Inferior parietal cortex (tissue), 1 donor: ENCODE measurements at regions not wholly inside any gene's neighbourhood (a gene's known extent, or its start where the extent isn't known, plus 50 kb on each side); places are given as distances from the start of the nearest gene placed in this dataset.
A peak's percentile ranks its signal among the peaks of the same experiment; 100 is the strongest.

Experiments used
- DNase-seq: peaks from one replicate; pipeline ENCODE4 v3.0.0-alpha.2; 2016; ENCODE audit errors: extremely low spot score

DNA sequence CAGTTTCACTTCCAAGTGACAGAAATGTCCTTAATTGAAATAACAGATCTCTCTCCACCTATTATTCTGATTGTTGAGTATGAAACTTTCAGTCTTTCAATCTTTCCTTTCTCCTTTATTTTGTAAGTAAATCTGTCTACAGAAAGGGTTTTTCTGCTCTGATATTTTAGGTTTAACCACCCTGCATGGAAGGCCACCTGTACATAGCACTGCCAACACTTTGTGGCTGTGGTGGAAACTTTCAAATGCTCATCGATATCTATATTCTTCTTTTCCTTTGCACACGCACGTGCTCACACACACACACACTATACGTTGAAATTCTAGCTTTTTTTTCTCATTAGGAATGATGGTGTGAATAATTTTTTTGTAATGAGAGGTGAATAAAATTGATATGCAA, 1179.3 kb downstream of the KCNT2 start:
- no peak for DNase-seq

DNA sequence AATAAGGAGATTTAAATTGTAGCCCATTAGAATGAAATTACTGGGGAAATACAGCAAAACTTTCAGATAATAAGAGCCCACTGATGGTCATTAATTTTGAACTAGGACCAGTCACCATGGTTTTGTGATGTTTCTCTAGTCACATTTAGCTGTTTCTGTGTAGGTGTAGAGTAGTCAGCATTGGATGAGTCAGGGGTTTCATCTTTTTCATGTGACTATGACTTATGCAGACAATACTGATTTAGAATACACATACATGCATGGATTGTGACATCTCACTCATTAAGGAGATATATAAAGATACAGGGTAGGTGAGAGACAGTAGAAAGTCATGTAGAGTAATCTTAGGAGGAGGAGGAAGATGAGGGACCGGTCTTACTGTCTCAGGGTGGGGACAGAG, 1192.7 kb downstream of the KCNT2 start:
- no peak for DNase-seq

- no peak for DNase-seq
These were observed 1213.7 kb downstream of the KCNT2 start for GRCh38 chr1:195394567-195394966.

DNA sequence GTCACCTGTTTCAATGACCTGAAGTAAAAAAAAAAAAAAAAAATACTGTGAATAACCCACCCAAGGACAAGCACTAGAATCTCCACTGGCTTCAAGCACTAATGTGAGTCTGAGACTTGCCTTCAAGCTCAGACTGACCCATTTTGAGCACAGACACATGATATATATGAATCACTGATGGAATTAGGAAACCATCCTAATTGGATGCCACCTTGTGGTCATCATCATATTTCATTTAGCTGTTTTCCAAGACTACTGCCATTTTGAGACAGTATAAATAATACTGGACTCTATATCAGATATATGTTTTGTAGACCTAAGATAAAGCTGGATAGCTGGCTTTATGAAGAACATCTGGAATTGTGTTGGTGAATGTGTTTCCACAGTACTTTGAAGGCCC, 1232.0 kb downstream of the KCNT2 start:
- DNase-seq: no peak

GRCh38 chr1:195373856-195374255, 1234.4 kb downstream of the KCNT2 start:
- no peak for DNase-seq

DNA sequence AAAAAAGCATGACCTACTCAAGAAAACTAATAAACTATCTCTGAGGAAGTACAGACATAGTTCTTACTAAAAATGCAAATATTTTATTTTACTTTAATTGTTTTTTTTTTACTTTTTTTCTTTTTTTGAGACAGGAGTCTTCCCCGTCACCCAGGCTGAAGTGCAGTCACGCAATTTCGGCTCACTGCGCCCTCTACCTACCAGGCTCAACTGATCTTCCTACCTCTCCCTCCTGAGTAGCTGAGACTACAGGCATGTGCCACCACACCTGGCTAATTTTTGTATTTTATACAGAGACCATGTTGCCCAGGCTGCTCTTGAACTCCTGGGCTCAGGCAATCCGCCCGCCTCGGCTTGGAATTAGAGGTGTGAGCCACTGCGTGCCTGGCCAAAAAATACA, 1263.1 kb downstream of the KCNT2 start:
- no peak for DNase-seq

DNA sequence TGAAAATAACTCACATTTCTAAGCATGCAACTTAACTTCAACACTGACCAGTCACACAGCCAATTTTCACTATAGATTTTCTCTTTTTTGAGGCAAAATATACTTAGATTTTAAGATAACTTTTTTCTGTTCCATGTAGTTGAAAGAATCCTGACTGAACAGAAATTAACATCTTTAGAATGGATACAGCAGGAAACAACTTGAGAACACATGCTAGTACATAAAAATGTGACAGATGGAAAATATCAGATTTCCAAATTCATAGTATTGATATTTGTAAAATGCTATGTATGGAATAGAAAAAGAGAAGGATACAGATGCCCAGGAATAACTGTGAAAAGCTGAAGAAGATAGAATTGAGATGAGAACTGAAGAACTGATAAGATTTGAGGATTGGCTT, 1270.6 kb downstream of the KCNT2 start:
- no peak for DNase-seq

DNA sequence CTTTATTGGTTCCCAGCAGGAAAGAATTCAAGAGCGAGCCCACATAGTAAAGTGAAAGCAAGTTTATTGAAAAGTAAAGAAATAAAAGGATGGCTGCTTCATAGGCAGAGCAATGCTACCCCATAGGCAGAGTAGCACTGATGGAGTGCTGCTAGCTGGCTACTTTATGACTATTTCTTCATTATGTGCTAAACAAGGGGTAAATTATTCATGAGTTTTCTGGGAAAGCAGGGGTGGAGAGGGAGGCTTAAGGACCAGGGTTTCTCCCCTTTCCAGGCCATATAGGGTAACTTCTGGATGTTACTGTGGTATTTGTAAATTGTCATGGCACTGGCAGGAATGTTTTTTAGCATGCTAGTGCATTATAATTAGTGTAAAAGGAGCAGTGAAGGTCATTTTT, 1271.4 kb downstream of the KCNT2 start:
- DNase-seq: no peak

DNA sequence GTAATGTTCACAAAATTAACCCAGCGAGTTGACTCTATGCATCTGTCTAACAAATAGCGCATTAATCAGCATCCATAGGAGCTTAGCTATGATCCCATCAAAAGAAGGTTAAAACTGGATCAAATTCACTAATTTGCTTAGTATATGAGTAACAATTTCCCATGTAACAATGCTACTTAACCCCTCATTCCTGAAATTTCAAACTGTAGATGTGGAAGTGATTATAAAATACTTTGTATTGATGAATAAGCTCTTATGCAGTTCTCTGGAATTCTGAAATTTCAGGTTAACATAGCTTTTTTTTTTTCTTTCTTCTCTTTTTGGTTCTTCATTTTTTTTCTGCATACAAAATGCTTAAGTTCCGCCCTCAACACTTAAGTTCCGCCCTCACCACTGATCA, 1272.7 kb downstream of the KCNT2 start:
- no peak for DNase-seq

GRCh38 chr1:195332102-195332501, 1276.1 kb downstream of the KCNT2 start:
- DNase-seq: no peak

DNA sequence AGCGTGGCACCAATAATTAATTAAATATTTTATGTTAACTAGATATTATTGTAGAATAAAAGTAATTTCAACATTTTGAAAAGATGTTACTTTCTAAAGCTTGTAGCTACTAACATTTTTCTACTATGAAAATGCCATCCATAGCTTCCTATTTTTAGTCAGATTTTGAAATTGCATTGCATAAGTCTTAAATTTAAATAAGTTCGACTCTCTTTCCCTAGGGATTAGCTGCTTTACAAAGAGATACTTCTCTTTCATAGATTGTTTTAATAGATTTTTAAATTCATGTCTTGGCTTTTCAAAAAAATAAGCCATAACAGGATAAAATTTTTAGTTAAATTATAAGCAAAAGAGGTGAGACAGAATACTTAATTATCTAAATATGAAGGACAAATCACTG, 1279.6 kb downstream of the KCNT2 start:
- DNase-seq: no peak

GRCh38 chr1:195328102-195328501, 1280.1 kb downstream of the KCNT2 start:
- DNase-seq: no peak

- DNase-seq: peak; percentile 11
These were observed 1280.9 kb downstream of the KCNT2 start for GRCh38 chr1:195327361-195327760.

DNA sequence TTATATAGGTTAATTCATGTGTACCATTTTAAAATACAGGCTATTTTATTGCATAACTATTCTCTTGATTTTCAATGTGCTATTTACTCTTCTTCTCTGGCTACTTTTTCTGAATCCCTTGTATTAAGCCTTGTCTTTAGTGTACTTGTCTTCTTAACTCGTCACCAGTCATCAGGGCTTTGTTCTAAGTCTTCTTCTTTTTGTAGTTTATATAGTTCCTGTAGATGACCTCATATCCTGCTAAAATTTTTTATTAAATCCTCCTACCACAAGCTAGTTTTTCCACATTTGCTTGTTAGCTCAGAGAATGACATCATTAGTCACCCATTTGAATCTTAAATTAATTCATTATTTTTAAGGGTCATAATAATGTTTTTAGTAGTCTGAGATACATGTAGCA, 1281.9 kb downstream of the KCNT2 start:
- DNase-seq: no peak

DNA sequence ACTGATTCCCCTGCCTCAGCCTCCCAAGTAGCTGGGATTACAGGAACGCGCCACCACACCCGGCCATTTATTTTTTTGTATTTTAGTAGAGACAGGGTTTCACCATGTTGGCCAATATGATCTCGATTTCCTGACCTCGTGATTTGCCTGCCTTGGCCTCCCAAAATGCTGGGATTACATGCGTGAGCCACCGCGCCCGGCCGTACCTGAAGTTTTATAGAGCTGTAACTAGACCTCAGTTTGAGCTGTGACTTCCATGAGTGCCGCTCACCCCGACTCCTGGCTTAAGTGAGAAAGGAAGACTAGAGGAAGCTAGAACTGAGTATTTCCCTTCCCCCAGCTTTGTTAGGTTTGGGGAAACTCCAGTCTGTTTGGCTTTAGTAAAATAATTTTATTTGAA, 1283.1 kb downstream of the KCNT2 start:
- no peak for DNase-seq

- DNase-seq: no peak
These were observed 1302.0 kb downstream of the KCNT2 start for GRCh38 chr1:195306281-195306680.

GRCh38 chr1:195294911-195295310, 1313.3 kb downstream of the KCNT2 start:
- no peak for DNase-seq

- no peak for DNase-seq
These were observed 1329.6 kb downstream of the KCNT2 start for GRCh38 chr1:195278644-195279043.

DNA sequence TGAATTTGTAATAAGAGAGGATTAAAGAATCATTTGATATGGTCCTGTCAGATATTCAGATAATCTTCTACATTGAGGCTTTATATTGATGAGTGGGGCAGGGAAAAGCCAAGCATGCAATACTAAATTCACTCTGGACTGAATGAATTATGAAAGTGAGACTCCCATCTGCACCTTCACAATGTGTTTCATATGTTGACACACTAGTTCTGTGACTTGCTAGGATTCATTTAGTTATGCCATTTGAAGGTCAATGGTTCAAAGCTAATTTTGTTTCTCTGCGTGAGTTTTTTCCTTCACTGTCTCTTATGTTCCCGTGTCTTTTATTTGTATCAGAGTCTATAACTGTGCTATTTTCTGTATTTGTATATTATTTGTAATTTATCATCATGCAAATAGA, 1332.5 kb downstream of the KCNT2 start:
- no peak for DNase-seq

GRCh38 chr1:195251900-195252299, 1356.3 kb downstream of the KCNT2 start:
- DNase-seq: no peak

GRCh38 chr1:195243492-195243891, 1364.7 kb downstream of the KCNT2 start:
- no peak for DNase-seq

DNA sequence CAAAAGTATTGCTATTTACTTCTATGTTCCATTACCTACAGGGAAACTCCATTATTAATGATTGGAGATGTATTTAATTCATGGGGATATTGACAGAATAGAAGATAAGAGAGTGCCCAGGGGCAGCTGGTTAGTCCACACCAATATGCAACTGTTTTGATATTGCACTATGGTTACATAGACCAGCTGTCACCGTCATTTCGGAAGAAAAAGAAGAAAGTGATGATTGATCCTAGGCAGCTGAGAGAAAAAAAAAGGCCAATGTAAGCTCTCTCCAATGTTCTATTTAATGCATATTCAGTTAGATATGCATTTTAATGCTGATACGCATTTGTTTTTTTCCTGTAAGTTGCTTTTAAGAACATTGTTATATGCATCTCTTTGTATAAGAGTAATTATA, 1367.2 kb downstream of the KCNT2 start:
- DNase-seq: no peak

GRCh38 chr1:195238313-195238712, 1369.9 kb downstream of the KCNT2 start:
- no peak for DNase-seq

DNA sequence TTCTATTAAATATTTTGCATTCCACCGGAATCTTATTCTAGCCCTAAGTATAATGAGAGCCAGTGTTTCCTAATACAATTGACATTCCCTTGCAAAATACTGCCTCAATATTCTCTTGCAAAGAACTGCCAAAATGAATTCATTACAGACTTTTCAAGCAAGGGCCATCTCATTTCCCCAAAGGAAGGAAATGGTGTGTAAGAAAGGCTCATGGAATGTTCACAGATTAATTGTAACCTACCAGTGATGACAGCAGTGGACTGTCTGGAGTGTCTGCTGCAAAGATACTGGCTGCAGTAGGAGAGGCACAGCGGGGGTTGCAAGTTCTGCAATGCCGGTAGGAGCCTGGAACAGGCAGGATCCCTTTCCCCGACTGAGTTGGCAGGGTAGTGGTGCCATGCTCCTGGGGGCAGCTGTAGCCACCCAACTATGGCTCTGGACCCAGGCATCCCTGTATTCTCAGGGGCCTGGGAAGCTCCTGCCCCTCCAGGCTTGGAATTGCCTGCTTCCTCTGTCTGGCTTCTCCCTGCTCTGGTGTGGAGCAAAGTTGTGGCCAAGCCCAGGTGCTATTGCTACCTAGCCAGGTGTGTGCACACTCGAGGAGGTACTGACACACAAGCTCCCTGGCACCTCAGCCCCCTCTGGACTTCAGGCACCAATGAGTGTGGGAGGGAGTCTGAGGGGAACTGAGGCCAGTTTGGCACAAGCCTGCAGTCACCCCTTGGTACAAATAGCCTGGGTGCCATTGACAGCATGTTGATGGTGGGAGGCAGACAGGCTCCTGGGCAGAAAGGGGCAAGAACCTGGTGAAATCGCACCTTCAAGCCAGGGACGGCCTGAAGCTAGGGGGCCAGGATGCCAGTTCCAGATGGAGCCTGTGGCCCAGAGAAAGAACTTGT, 1371.0 kb downstream of the KCNT2 start:
- DNase-seq: no peak
